Transverse colon (tissue), 4 donors: ENCODE measurements at regions not wholly inside any gene's neighbourhood (a gene's known extent, or its start where the extent isn't known, plus 50 kb on each side); places are given as distances from the start of the nearest gene placed in this dataset.

Source experiments
- EP300 ChIP-seq: sonication (generic); formaldehyde crosslinking; IDR thresholded peaks from one replicate; pipeline ENCODE4 v1.6.1; 2017; ENCODE audit warnings: antibody characterized with exemption, low read depth
- POLR2A ChIP-seq: fragments of 450-650 bp; IDR thresholded peaks from one replicate; pipeline ENCODE4 v1.6.1; 2016; ENCODE audit warnings: antibody characterized with exemption, mild to moderate bottlenecking, moderate library complexity
- POLR2AphosphoS5 ChIP-seq, 3 donors: sonication (generic); formaldehyde crosslinking; IDR thresholded peaks; one replicate each; pipeline ENCODE4 v1.6.1; 2016; ENCODE audit warnings: antibody characterized with exemption in 3 of 3
- TF ChIP-seq, protein P1 (sequence below), 5 experiments: fragments of 200-600 bp in 3 of 5; fragments of 450-650 bp in 2 of 5; sonication (generic) in 3 of 5; IDR thresholded peaks; 1 replicate in 2 of 5; 2 replicates in 3 of 5; pipeline ENCODE4 v1.5.1; 2016 to 2017; ENCODE audit warnings: antibody characterized with exemption in 5 of 5, inconsistent platforms in 3 of 5, mild to moderate bottlenecking in 2 of 5, moderate library complexity in 1 of 5

DNA sequence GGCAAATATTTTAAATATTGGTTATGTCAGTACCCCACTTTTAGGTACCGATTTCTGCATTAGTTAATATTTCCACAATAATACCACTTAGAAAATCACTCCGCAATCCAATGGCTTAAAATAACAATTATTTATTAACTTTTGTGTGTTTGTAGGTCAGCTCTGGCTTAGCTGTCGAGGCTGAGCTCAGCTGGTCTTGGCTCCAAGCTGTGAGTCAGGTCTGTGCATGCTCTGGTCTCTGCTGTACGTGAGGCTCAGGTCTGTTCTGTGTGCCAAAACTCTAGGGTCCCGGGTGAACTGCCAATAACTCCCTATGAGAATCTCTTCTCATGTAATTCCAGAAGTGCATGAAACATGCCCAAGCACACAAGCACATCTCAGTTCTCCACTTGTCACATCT is 245.8 kb upstream of the GK2 start:
- TF ChIP-seq, protein P1, sequence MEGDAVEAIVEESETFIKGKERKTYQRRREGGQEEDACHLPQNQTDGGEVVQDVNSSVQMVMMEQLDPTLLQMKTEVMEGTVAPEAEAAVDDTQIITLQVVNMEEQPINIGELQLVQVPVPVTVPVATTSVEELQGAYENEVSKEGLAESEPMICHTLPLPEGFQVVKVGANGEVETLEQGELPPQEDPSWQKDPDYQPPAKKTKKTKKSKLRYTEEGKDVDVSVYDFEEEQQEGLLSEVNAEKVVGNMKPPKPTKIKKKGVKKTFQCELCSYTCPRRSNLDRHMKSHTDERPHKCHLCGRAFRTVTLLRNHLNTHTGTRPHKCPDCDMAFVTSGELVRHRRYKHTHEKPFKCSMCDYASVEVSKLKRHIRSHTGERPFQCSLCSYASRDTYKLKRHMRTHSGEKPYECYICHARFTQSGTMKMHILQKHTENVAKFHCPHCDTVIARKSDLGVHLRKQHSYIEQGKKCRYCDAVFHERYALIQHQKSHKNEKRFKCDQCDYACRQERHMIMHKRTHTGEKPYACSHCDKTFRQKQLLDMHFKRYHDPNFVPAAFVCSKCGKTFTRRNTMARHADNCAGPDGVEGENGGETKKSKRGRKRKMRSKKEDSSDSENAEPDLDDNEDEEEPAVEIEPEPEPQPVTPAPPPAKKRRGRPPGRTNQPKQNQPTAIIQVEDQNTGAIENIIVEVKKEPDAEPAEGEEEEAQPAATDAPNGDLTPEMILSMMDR (IDR thresholded peaks at IDR 0.05) = no peak
- TF ChIP-seq POLR2A = no peak
- no peak for TF ChIP-seq EP300
- TF ChIP-seq POLR2AphosphoS5 (IDR thresholded peaks at IDR 0.05) = no peak
